Psoas muscle (tissue), 7 donors: ENCODE measurements at regions not wholly inside any gene's neighbourhood (a gene's known extent, or its start where the extent isn't known, plus 50 kb on each side); places are given as distances from the start of the nearest gene placed in this dataset.

Source experiments
- ATAC-seq, 4 donors: fragments of 200-7000 bp; cut with Tn5 transposase; one replicate each; pipeline ENCODE4 v1.9.1; 2020; ENCODE audit warnings: moderate library complexity in 3 of 4, mild to moderate bottlenecking in 2 of 4
- DNase-seq, 2 donors: peaks; one replicate each; pipeline ENCODE4 v3.0.0-alpha.2; 2020
- H3K27ac ChIP-seq: fragments of 200-600 bp; one replicate; pipeline ENCODE4 v1.8.0; 2022
- H3K27me3 ChIP-seq, 3 donors: fragments of 200-600 bp in 1 of 3; one replicate each; pipeline versions ENCODE4 v1.6.1 to v1.8.0; 2013 to 2022; ENCODE audit warnings: low read length in 2 of 3, mild to moderate bottlenecking in 2 of 3, moderate library complexity in 1 of 3; ENCODE audit not compliant: insufficient read depth in 3 of 3
- H3K36me3 ChIP-seq, 2 donors: fragments of 200-600 bp in 1 of 2; one replicate each; pipeline versions ENCODE4 v1.6.1 to v1.8.0; 2013 to 2022; ENCODE audit warnings: low read depth in 1 of 2, mild to moderate bottlenecking in 1 of 2, moderate library complexity in 1 of 2; ENCODE audit not compliant: insufficient read depth in 1 of 2
- H3K4me1 ChIP-seq: fragments of 200-600 bp; one replicate; pipeline ENCODE4 v1.8.0; 2022
- H3K4me3 ChIP-seq: fragments of 200-600 bp; one replicate; pipeline ENCODE4 v1.8.0; 2022; ENCODE audit warnings: mild to moderate bottlenecking
- H3K9me3 ChIP-seq: fragments of 200-600 bp; one replicate; pipeline ENCODE4 v1.8.0; 2022
- WGBS, 3 donors: extraction: QIAGEN DNeasy Blood & Tissue Kit; methylation state at CpG; one replicate each; pipeline versions ENCODE4 v1.1.6 to v1.1.7; 2013; 5-methylcytosine and 5-hydroxymethylcytosine counted together
- intact Hi-C, 2 donors: fragments of 100-400 bp; cut with DNase I; formaldehyde crosslinking; loops; one replicate each; pipeline versions ENCODE4 v1.11.0 to v1.14.2; 2022
- TF ChIP-seq, protein P1 (sequence below): fragments of 200-600 bp; IDR thresholded peaks from one replicate; pipeline ENCODE4 v1.8.0; 2022; ENCODE audit warnings: antibody characterized with exemption
- donor health status: healthy with polysubstance abuse.
- donor health status: DM: no; HTN: no; CAD: no; lungs with moderate emphysema.
- donor health status: Bipolar disorder and iron deficiency.
- donor health status: healthy.
- donor health status: DM: yes; HTN: yes; CAD: no.
- donor health status: DM: no; HTN: no; CAD: no.
- donor health status: DM: yes; HTN: yes; CAD: no.

DNA sequence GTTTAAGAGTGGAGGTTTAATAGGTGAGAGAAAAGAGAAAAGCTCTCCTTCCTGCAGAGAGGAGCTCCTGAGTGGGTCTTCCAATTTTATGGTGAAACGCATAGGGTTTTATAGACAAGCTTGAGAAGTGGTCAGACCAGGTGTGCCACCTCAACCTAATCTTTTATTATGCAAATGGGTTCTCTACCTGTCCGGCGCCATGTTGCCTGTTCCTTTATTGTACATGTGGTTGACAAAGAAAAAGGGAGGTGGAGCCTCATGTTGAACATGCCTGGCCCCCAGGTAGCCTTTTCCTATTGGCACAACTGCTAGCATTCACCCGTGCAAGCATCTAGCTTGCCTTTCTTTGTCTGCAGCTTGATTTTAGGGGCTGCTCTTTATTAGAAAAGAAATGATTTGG, 115.9 kb upstream of the F13A1 start:
- TF ChIP-seq, protein P1, sequence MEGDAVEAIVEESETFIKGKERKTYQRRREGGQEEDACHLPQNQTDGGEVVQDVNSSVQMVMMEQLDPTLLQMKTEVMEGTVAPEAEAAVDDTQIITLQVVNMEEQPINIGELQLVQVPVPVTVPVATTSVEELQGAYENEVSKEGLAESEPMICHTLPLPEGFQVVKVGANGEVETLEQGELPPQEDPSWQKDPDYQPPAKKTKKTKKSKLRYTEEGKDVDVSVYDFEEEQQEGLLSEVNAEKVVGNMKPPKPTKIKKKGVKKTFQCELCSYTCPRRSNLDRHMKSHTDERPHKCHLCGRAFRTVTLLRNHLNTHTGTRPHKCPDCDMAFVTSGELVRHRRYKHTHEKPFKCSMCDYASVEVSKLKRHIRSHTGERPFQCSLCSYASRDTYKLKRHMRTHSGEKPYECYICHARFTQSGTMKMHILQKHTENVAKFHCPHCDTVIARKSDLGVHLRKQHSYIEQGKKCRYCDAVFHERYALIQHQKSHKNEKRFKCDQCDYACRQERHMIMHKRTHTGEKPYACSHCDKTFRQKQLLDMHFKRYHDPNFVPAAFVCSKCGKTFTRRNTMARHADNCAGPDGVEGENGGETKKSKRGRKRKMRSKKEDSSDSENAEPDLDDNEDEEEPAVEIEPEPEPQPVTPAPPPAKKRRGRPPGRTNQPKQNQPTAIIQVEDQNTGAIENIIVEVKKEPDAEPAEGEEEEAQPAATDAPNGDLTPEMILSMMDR: no peak
- WGBS, 3 donors: 87 to 91% (median 88%) methylated on average over 4 of the region's 4 CpGs
- Histone ChIP-seq H3K4me3 (no peak overlapping the region), H3K27me3 (peaks cover 0 to 2% (median 0%) of the 10 kb centered on the region in 3 donors), H3K9me3 (no peaks in the 10 kb centered on the region), H3K4me1 (no peaks in the 10 kb centered on the region), H3K27ac (no peak overlapping the region), H3K36me3 (no peaks in the 10 kb centered on the region)
- ATAC-seq (no peak), DNase-seq (no peak)
- intact Hi-C loops: no loop called here

DNA sequence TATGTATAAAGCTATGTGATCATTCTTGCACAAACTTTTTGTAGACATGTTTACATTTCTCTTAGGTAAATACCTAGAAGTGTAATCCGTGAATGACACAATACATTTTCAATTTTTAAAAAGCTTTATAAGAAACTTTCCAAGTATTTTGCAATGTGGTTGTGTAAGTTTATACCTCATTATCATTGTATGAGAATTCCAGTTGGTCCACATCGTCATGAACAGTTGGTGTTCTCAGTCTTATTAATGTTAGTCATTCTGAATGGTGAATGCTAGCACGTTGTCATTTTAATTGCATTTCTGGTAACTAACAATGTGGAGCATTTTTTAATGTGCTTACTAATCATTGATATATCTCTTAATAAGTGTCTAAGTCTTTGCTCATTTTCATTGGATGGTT, 116.5 kb upstream of the F13A1 start:
- peaks cover 0 to 2% (median 0%) of the 10 kb centered on the region in 3 donors for H3K27me3 ChIP-seq
- H3K4me3 ChIP-seq: no peak overlapping the region
- 27 to 50% (median 45%) methylated on average over 3 of the region's 3 CpGs for WGBS, 3 donors
- ATAC-seq (no peak), DNase-seq (no peak)
- intact Hi-C loops: no loop called here
- H3K9me3 ChIP-seq: peaks cover 5% of the 10 kb centered on the region
- H3K4me1 ChIP-seq: no peaks in the 10 kb centered on the region
- H3K27ac ChIP-seq: no peak overlapping the region
- TF ChIP-seq, protein P1: no peak
- no peaks in the 10 kb centered on the region for H3K36me3 ChIP-seq

DNA sequence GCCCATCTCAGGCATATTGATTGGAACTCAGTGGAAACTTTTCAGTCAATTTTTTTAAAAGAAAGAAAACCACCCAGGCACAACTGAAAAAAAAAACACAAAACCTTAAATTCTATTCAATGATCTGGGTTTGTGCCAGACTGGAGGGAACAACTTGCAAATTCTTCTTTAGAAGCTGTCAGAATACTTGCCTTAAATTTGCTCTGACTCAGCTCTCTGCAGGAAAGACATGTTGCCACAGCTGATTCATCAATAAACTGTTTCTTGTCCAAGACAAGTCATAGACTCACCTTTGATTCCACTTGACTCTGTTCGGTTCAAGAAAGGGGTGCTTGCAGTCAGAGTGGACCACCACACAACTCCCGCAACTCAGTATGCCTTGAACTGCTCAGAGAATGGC, 117.8 kb upstream of the F13A1 start:
- no peak for ATAC-seq
- Histone ChIP-seq H3K27me3 (peaks cover 0 to 2% (median 0%) of the 10 kb centered on the region in 3 donors), H3K9me3 (peaks cover 6% of the 10 kb centered on the region), H3K4me3 (no peak overlapping the region), H3K27ac (no peak overlapping the region), H3K4me1 (no peaks in the 10 kb centered on the region), H3K36me3 (no peaks in the 10 kb centered on the region)
- no peak for DNase-seq
- WGBS, 3 donors: 81 to 83% (median 83%) methylated on average over 2 of the region's 2 CpGs
- TF ChIP-seq, protein P1: no peak
- intact Hi-C loops: no loop called here

DNA sequence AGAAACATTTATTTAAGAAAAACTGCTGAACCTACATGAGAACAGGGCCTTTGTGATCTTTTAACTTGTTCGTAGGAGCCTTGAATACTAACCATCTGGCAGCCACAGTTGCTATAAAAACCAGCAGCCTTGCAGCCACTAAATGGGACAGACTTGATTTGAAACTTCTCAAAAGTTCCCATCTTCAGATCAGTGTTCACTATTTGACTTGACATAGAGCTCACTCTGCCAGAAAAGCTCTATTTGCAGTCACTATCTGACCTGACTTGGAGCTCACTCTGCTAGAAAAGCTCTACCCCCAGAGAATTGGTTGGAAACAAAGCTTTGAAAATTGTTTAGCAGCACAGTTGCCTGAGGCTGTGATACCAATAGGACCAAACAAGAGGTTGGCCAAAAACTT, 119.3 kb upstream of the F13A1 start:
- TF ChIP-seq, protein P1: no peak
- intact Hi-C loops: no loop called here
- no peak overlapping the region for H3K4me3 ChIP-seq
- H3K36me3 ChIP-seq: no peaks in the 10 kb centered on the region
- WGBS, 3 donors: 53 to 68% (median 62%) methylated on average over 1 of the region's 1 CpG
- no peaks in the 10 kb centered on the region for H3K4me1 ChIP-seq
- peaks cover 0 to 2% (median 0%) of the 10 kb centered on the region in 3 donors for H3K27me3 ChIP-seq
- H3K9me3 ChIP-seq: peaks cover 6% of the 10 kb centered on the region
- DNase-seq: no peak
- H3K27ac ChIP-seq: no peak overlapping the region
- no peak for ATAC-seq

DNA sequence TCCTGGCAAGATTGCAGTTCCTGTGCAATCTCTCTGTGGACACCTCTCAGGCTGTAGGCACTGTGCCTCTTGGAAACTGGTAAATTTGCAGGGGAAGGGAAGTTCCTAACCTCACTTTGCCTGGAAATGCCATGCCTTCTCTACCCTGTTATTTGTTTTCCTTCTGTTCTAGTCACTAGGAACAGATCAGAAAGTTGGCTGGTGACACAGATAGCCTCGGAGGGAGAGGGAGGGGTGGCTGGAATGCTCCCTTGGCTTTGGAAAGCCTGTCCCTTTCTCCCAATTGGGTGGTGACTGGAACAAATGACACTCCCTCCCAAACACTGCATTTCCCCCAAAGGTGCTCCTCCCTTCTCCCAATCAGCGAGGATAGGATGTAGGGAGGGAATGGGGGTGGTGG, 131.5 kb upstream of the F13A1 start:
- ATAC-seq (no peak), DNase-seq (no peak)
- intact Hi-C loops: no loop called here
- Histone ChIP-seq H3K4me3 (no peak overlapping the region), H3K27me3 (no peaks in the 10 kb centered on the region), H3K9me3 (no peaks in the 10 kb centered on the region), H3K27ac (no peak overlapping the region), H3K36me3 (no peaks in the 10 kb centered on the region), H3K4me1 (no peaks in the 10 kb centered on the region)
- 4 to 12% (median 10%) methylated on average over 2 of the region's 2 CpGs for WGBS, 3 donors
- TF ChIP-seq, protein P1: no peak
